HG03060 (cell line): ENCODE measurements at regions not wholly inside any gene's neighbourhood (a gene's known extent, or its start where the extent isn't known, plus 50 kb on each side); places are given as distances from the start of the nearest gene placed in this dataset.

Source experiments
- ATAC-seq: cut with Tn5 transposase; IDR thresholded peaks from one replicate; pipeline ENCODE4 v1.9.1; 2021; ENCODE audit warnings: low read depth, moderate number of reproducible peaks; ENCODE audit not compliant: unreplicated experiment

- no peak for ATAC-seq
Observed at GRCh38 chr12:67202678-67203012, 66.5 kb upstream of the CAND1 start.

- ATAC-seq = no peak
Observed at GRCh38 chr12:67208281-67209067, 60.7 kb upstream of the CAND1 start.

DNA sequence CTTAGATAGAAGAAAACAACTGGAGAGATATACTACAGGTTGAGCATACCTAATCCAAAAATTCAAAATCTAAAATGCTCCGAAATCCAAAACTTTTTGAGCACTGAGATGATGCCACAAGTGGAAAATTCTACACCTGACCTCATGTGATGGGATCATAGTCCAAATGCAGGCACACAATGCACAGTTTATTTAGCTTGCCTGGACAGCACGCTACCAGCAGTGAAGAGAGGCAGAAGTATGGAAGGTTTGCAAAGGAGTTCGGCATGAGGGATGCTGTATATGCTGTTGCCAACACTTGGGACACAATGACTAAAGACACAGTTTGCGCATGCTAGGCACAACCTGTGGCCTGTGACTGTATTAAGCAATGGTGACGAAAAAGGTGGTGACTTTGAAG lies 58.1 kb upstream of the CAND1 start:
- ATAC-seq = no peak

DNA sequence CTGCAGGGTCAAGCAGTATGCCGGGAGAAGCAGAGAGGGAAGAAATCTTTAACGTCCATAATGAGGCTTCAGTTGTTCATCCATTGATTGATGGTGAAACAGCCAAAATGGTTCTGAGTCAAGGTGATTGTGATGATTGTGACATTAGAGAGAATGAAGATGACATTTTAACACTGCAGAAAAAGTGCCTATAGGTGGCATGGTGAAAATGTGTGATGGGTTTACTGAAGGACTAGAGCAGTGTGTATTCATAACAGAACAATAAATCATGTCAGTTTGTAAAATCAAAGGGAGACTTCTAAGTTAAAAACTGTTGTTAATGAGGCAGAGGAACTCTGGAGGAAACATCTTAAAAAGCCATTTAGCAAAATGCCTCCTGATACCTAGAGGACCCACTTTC lies 57.7 kb upstream of the CAND1 start:
- no peak for ATAC-seq

DNA sequence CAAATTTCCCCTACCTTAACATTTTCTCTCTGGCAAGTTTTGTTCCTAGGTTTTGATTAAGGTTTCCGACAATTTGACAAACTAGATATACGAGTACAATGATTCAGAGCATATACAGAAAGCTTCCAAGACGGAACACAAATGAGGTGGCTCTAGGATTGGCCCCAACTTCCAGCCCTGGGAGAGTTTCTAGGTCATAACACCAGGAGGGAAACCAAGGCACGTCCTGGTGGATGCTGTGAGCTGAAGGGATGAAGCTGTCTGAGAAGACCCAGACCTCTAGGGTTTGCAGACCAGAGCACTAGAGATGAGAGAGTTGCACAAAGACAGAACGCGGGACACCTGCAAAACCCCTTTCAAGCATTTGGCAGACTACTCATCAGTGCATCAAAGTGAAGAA lies 51.5 kb upstream of the CAND1 start:
- ATAC-seq = no peak
